ENCODE measurements at regions not wholly inside any gene's neighbourhood (a gene's known extent, or its start where the extent isn't known, plus 50 kb on each side); places are given as distances from the start of the nearest gene placed in this dataset.

DNA sequence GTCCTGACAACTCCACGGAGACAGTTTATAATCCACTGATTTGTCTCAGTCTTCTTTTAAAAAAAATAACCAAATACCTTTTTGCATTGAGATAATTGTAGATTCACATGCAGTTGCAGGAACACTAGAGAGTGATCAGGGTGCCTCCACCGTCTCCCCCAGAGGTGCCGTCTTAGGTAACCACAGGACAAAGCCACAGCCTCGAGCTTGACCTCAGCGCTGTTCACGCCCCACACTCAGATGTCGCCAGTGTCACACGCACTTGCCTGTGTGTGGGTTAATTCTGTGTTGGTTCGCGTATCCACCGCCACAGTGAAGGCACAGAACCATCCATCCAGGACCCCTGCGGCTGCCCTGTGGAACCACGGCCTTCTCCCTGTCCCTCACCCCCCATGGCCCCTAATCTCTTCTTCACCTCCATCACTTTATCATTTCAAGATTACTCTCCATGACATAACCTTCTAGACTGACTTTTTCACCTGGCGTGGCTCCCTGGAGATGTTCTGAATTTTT is 295.0 kb upstream of the HDAC4 start:
- POLR2A ChIA-PET = no interaction called here
- BruUV-seq (replicated peaks) = no TSS peak

More for the DNA sequence above, 295.0 kb upstream of the HDAC4 start:
- Histone ChIP-seq H3K4me1 (ENCODE audit: control insufficient read depth, extremely low read depth, insufficient read depth, low read length) (no peaks in the 10 kb centered on the region), H4K20me1 (replicated peaks; ENCODE audit: control insufficient read depth, extremely low read depth, insufficient read depth, low read length) (no peaks in the 10 kb centered on the region), H3K79me2 (ENCODE audit: control insufficient read depth, insufficient read depth, low read length) (no peaks in the 10 kb centered on the region), H3K9me1 (replicated peaks; ENCODE audit: control insufficient read depth, extremely low read depth, insufficient read depth, low read length) (no peaks in the 10 kb centered on the region), H3K36me3 (ENCODE audit: control insufficient read depth in 2 of 2, extremely low read depth in 1 of 2, insufficient read depth in 2 of 2, low read length in 2 of 2) (no peaks in the 10 kb centered on the region), H3K9ac (replicated peaks; ENCODE audit: extremely low read depth, insufficient read depth, low read length) (no peak overlapping the region), H3K4me3 (replicated peaks in 1 of 3; ENCODE audit: insufficient read depth in 1 of 3, low read depth in 1 of 3, low read length in 3 of 3) (no peak overlapping the region), H3K4me2 (ENCODE audit: insufficient read depth, low read length) (no peak overlapping the region), H2AFZ (ENCODE audit: low read depth, low read length) (no peak overlapping the region), H3K9me3 (replicated peaks; ENCODE audit: control insufficient read depth, insufficient read depth, low read length) (peaks cover 2% of the 10 kb centered on the region), H3K27ac (ENCODE audit: insufficient read depth, low read depth, low read length) (no peak overlapping the region), H3K27me3 (ENCODE audit: control insufficient read depth in 2 of 2, insufficient read depth in 2 of 2, low read length in 2 of 2) (no peaks in the 10 kb centered on the region)
- FAIRE-seq (no peak), DNase-seq (ENCODE audit: low read depth, low spot score) (no peak)
- dilution Hi-C loops (cut with MboI; ENCODE audit: extremely low pct_ligation_motif_present, low sequenced_read_pairs) = no loop called here
- TF ChIP-seq POLR2AphosphoS5 (IDR thresholded peaks at IDR 0.05; ENCODE audit: insufficient read depth, low read depth, low read length) (no peak), JUN (IDR thresholded peaks at IDR 0.05; ENCODE audit: borderline replicate concordance, insufficient read depth, insufficient read length, low read depth) (no peak), FOS (IDR thresholded peaks at IDR 0.05; ENCODE audit: borderline replicate concordance, insufficient read depth, low read length) (no peak), POLR2A (IDR thresholded peaks at IDR 0.05; ENCODE audit: low read depth, low read length) (no peak), EZH2 (IDR thresholded peaks at IDR 0.05; ENCODE audit: borderline replicate concordance, low read depth, low read length, severe bottlenecking) (no peak), MYC (IDR thresholded peaks at IDR 0.05; ENCODE audit: low read depth, low read length) (no peak), GATA2 (IDR thresholded peaks at IDR 0.05; ENCODE audit: insufficient read depth, insufficient read length, low read depth, low read length) (no peak)
- TF ChIP-seq, protein P1, sequence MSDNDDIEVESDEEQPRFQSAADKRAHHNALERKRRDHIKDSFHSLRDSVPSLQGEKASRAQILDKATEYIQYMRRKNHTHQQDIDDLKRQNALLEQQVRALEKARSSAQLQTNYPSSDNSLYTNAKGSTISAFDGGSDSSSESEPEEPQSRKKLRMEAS (IDR thresholded peaks at IDR 0.05; ENCODE audit: insufficient read depth, insufficient read length) = no peak
- TF ChIP-seq, protein P2, sequence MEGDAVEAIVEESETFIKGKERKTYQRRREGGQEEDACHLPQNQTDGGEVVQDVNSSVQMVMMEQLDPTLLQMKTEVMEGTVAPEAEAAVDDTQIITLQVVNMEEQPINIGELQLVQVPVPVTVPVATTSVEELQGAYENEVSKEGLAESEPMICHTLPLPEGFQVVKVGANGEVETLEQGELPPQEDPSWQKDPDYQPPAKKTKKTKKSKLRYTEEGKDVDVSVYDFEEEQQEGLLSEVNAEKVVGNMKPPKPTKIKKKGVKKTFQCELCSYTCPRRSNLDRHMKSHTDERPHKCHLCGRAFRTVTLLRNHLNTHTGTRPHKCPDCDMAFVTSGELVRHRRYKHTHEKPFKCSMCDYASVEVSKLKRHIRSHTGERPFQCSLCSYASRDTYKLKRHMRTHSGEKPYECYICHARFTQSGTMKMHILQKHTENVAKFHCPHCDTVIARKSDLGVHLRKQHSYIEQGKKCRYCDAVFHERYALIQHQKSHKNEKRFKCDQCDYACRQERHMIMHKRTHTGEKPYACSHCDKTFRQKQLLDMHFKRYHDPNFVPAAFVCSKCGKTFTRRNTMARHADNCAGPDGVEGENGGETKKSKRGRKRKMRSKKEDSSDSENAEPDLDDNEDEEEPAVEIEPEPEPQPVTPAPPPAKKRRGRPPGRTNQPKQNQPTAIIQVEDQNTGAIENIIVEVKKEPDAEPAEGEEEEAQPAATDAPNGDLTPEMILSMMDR (IDR thresholded peaks at IDR 0.05; ENCODE audit: extremely low read depth in 1 of 2, insufficient read depth in 1 of 2, low read depth in 1 of 2, low read length in 2 of 2) = no peak
- intact Hi-C loops (cut with micrococcal nuclease) = no loop called here
- CTCF ChIA-PET = no interaction called here
